Fibroblast of pulmonary artery (primary cell): ENCODE measurements at regions not wholly inside any gene's neighbourhood (a gene's known extent, or its start where the extent isn't known, plus 50 kb on each side); places are given as distances from the start of the nearest gene placed in this dataset.

Experiments
- DNase-seq: peaks from one replicate; pipeline ENCODE4 v3.0.0-alpha.2; 2010; ENCODE audit warnings: low read depth
- H3K4me3 ChIP-seq: replicated peaks from 2 replicates; pipeline ENCODE4 v1.5.1; 2011; ENCODE audit warnings: low read depth, mild to moderate bottlenecking, control low read depth, low read length, moderate library complexity
- TF ChIP-seq, protein P1 (sequence below): IDR thresholded peaks from 2 replicates; pipeline ENCODE4 v1.5.1; 2011; ENCODE audit warnings: mild to moderate bottlenecking, control low read depth, low read length, inconsistent platforms; ENCODE audit errors: missing control alignments

DNA sequence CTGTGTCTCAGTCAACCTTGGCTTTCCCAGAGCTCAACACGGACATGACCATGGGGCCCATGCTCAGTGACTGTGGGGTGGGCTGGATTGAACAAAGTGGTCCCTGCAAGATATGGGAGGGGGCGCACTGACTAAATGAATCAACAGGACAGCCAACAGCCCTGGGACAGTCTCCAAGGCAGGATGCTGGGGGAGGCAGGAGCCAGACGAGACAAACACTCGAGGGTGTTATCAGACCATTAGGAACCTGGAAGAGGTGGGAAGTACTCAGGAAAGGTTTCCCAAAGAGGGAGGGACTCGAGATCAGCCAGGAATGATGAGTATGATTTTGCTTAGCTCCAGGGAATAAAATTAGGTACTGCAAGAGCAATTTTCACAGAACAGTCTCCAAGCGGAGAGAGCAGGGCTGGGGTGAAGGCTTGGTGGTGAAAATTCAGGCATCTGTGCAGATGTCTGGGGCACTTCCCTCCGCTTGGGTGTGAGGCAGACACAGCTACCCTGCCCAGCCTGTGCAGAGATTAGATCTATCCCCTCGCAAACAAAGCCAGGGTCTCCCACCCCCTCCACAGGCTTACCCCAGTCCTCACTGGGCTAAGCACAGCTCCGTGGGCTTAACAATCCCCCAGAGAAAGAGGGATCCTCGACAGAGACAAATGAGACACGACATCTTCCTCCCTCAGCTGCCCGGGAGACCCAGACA lies 261.1 kb upstream of the ZMIZ1 start:
- DNase-seq, result no peak
- H3K4me3 ChIP-seq, result no peak overlapping the region
- TF ChIP-seq, protein P1, sequence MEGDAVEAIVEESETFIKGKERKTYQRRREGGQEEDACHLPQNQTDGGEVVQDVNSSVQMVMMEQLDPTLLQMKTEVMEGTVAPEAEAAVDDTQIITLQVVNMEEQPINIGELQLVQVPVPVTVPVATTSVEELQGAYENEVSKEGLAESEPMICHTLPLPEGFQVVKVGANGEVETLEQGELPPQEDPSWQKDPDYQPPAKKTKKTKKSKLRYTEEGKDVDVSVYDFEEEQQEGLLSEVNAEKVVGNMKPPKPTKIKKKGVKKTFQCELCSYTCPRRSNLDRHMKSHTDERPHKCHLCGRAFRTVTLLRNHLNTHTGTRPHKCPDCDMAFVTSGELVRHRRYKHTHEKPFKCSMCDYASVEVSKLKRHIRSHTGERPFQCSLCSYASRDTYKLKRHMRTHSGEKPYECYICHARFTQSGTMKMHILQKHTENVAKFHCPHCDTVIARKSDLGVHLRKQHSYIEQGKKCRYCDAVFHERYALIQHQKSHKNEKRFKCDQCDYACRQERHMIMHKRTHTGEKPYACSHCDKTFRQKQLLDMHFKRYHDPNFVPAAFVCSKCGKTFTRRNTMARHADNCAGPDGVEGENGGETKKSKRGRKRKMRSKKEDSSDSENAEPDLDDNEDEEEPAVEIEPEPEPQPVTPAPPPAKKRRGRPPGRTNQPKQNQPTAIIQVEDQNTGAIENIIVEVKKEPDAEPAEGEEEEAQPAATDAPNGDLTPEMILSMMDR, result no peak

DNA sequence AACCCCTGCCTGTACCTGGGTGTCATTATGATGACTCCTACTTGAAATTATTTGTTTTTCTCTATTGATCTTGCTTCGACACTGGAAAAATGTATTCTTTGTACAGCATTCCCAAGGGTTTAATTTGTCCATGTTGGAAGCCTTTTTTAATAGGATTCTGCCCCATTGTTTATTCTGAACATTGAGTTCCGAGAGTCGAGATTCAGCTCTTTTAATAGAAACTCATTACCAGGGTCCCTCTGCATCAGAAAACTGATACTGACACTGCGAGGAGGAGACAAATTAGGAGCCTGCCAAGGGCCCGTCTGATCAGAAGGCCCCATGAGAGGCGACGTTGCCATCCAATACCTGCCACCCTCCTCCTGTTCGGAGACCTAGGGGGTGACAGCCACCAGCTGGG lies 260.5 kb upstream of the ZMIZ1 start:
- TF ChIP-seq, protein P1, result no peak
- no peak overlapping the region for H3K4me3 ChIP-seq
- DNase-seq, result no peak

DNA sequence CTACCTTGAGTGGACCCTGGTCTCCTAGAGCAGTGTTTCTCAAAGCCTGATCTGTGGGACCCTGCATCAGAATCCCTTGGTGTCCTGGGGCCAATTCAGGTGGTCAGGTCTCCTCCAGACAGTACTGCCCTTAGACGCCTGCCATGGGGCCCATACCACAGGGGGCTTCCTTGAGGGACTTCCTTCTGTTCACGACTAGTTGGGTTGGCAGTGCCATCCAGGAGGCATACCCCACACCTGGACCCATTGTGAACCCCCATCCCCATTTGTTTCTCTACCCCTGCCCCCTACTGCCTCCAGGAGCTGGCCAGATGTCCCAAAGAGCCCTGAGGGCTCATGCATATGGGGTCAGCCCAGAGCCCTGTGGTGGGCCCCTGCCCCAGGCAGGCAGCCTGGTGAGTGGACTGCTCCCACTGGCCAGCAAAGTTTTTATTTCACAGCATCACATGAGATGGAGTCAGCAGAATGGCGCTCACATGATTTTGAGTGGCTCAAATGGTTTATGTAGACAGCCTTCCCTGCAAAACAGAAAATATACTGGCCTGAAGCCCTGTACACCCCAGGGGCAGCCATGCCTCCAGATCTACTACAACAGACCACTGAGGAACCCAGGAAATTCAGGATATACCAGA lies 259.9 kb upstream of the ZMIZ1 start:
- H3K4me3 ChIP-seq, result no peak overlapping the region
- no peak for DNase-seq
- TF ChIP-seq, protein P1, result no peak

DNA sequence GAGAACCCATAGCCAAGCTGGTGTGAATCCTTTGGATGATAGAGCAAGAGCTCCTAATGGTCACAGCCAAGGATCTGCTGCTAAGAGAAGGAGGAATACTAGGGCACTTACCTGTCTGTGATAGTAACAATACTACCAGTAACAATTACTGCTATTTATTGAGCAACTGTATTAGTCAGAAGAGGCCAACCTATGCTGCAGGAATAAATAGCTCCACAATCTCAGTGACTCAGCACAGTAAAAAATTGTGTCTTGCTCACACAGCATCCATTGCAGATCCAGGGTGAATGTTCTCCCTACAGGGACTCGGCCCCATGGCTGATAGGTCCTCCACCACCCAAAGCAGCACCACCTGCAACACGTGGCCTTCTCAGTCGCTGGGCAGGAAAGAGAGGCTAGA lies 257.6 kb upstream of the ZMIZ1 start:
- H3K4me3 ChIP-seq, result no peak overlapping the region
- DNase-seq, result no peak
- TF ChIP-seq, protein P1, result no peak

DNA sequence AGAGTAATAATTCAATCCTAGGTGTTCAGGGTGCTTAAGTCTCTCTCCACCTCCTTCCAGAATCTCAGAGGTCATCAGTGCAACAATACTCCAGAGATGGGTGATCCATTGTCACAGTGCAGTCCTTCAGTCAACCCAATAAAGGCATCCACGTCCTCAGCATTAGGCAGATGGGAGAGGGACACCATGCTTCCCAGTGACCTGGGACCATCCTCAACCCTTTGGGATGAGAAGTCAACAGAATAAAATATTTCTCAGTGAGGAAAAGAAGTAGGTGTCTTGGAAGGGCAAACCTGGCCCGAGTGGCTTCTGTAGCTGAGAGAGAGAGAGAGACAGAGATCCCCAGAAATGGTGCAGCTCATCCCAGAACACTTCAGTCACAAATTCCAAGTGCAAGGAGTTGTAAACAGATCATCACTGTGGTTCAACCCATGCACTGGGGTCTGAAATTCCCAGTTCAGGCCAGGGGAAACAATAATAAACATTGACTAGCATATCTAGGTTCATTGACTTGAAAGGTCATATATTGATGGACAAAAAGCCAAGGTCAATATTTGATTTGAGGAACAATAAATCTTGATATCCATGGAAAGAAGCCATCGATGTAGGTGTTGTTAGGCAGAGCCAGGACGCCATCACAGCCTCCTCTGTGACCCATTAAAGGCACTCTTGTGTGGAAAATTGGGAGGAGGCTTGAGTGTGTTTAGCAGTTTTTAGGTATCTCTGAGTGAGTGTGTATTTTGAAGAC lies 256.0 kb upstream of the ZMIZ1 start:
- no peak overlapping the region for H3K4me3 ChIP-seq
- no peak for DNase-seq
- TF ChIP-seq, protein P1, result no peak

DNA sequence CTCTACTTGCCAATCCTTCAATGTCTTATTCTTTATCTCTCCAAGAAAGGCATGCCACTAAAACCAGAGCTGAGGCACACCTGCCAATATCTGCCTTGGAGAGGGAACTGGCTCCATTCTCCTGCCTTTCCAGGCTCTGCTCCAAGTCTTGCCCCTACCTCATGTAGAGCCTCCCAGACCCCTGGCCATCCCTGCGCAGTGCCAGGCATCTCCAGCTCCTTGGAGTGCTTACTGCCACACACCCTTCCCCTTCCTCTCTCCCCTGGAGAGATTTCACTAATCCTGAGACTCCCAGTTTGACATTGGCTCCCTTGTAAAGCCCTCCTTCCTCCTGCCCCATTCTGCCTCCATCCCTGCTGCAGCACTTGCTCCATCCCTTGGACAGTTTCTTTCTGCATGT lies 255.2 kb upstream of the ZMIZ1 start:
- H3K4me3 ChIP-seq, result no peak overlapping the region
- DNase-seq, result no peak
- TF ChIP-seq, protein P1, result no peak
